DMS114 treated with DMSO at 0.1 percent for 48 hours (cell line): ENCODE measurements at regions not wholly inside any gene's neighbourhood (a gene's known extent, or its start where the extent isn't known, plus 50 kb on each side); places are given as distances from the start of the nearest gene placed in this dataset.
"Not testable (repeated sequence)": the region's sequence is repeated elsewhere in the genome, so short reads cannot be mapped to it uniquely, and the experiment has no call there.

Experiments
- DNase-seq: peaks from one replicate; lab custom pipeline; 2025; ENCODE audit not compliant: unreplicated experiment; lab: John Stamatoyannopoulos, UW

GRCh38 chr5:98258939-98259338, 514.5 kb upstream of the RGMB start:
- no peak for DNase-seq

DNA sequence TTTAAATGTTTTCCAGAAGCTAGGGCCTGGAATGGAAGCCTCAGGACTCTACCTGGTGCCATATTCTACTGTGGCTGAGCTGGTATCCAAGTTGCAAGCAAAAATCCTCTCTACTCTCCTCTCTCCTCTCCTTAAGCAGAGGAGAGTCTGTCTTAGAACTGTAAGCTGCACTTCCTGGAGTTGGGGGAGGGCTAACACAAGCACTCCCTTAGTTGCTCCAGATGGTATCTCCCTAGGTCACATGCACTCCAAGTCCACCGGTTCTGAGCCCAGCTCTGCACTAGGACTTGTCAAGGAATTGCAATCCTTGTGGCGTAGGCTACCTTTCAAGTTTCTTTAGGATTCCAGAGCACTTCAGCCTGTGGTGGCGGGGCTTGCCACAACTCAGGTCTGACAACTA, 513.9 kb upstream of the RGMB start:
- DNase-seq: no peak

DNA sequence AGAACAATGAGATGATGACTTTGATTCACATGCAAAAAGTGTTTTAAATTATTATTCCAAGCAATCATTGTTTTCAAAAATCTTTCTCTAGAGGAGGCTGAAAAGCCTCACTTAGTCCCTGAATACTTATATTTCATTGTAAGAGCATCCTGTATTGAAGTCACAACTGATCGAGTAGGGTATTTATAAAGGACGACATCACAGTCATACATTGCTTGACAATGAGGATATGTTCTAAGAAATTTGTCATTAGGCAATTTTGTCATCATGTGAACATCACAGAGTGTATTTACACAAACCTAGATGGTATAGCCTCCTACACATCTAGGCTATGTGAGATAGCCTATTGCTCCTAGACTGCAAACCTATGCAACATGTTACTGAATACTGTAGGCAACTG, 510.4 kb upstream of the RGMB start:
- no peak for DNase-seq

DNA sequence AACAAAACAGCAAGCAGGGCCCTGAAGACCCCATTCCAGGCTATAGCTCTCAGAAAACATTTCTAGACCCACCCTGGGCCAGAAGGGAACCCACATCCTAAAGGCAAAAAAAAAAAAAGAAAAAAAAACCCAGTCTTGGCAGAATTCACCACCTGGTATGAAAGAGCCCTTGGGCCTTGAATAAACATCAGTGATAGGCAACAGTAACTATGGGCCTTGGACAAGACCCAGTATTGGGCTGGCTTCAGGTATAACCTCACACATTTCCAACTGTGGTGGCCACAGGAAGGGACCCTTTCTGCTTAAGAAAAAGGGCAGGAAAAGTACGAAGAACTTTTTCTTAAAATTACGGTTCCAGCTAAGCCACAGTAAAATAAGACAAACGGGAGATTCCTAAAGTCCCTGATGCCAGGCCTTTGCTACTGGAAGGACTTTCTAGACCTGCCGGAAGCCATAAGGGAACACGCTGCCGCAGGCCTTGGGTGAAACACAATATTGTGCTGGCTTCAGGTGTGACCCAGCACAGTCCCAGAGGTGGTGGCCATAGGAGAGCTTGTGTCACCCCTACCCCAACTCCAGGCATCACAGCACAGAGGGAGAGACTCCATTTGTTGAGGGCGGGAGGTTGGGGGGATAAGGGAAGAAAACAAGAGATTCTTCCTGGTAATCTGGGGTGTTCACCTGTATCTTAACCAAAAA, 505.2 kb upstream of the RGMB start:
- DNase-seq: no peak

- no peak for DNase-seq
Measured at GRCh38 chr5:98275980-98276379, 497.5 kb upstream of the RGMB start.

- no peak for DNase-seq
Measured at GRCh38 chr5:98282521-98282920, 490.9 kb upstream of the RGMB start.

DNA sequence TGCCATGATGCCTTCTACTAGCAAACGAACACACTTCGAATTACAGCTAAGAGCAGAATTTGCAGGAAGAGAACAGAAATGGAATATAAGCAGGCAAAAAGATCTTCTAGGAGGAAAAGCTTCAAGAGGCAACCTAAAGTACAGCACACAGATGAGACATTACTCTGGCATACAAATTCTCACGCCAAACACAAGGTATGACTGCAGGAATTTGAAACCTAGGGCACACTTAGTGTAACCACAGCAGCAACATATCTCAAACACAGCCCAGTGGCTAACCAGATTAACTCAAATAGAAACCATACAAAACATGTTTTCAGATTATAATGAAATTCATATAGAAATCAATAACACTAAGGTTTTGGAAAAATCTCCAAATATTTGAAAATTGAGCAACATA, 481.0 kb upstream of the RGMB start:
- no peak for DNase-seq

GRCh38 chr5:98296426-98296825, 477.0 kb upstream of the RGMB start:
- no peak for DNase-seq

DNA sequence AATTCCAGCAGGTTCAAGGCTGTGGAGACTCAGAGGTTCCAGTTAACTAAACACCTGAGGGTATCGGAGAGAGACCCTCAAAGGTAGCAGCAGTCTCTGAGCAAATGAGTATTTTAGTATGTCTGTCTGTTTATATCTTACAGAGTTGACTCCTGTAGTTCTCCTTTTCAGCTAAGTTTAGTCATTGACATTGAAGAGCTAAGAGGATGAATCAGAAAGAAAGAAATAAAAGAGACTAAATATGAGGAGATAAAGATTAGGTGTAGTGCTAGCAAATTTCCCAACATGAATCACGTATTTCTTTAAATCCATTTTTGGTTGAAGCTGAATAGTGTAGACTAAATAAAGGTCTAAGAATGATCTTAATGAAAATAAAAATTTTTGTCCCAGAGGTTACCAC, 474.0 kb upstream of the RGMB start:
- DNase-seq: no peak

DNA sequence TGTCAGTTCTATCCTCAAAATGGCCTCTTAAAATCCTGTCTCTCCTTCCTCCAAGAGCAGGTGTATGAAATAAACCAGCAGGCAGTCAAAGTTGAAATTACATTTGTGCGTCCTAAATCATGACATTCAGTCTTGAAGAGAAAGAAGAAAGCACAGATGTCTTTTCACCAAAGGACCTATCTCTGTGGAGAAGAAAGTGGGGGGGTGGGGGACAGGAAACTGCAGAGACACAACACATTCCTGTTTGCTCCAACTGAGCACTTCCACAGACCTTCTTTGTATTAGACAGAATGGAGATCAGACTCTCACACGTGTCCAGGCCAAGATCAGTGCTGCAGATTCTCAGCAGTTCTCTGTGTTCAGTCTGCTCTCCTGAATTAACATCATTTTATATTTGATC, 471.9 kb upstream of the RGMB start:
- no peak for DNase-seq

DNA sequence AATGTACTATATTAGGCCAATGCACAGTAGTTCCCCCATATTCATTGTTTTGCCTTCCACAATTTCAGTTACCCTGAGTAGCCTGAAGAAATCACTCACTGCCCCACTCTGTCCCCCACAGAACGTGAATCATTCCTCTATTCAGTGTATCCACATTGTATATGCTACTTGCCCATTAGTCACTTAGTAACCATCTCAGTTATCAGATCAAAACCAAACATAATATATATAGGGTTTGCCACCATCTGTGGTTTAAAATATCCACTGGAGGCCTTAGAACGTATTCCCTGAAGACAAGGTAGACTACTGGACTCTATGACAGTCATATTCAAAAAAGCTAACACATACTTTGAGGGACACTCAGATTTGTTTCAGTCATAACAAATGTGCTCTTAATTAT, 465.7 kb upstream of the RGMB start:
- no peak for DNase-seq

GRCh38 chr5:98308231-98308630, 465.2 kb upstream of the RGMB start:
- DNase-seq: no peak

GRCh38 chr5:98308960-98309359, 464.5 kb upstream of the RGMB start:
- DNase-seq: no peak

GRCh38 chr5:98309785-98310598, 463.5 kb upstream of the RGMB start:
- no peak for DNase-seq

DNA sequence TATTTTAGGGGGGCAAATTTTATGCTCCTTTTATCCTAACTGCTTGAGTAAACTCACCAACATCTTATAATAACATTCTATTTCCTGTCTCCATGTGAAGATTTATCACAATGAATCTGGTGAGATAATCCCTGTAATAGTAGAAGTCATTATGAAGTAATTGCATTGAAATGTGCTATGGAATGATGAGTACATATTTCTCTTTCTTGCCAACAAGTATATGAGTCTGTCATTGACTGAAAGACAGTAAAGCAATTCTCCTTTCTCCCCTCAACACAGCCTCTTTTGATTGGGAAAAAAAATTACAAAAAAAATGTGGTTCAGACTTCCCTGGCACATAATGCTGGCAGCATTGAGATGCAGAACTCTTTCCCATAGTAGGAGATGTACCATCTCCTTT, 459.2 kb upstream of the RGMB start:
- DNase-seq: no peak

GRCh38 chr5:98318386-98318785, 455.1 kb upstream of the RGMB start:
- DNase-seq: no peak

GRCh38 chr5:98319299-98320011, 454.0 kb upstream of the RGMB start:
- DNase-seq: no peak

DNA sequence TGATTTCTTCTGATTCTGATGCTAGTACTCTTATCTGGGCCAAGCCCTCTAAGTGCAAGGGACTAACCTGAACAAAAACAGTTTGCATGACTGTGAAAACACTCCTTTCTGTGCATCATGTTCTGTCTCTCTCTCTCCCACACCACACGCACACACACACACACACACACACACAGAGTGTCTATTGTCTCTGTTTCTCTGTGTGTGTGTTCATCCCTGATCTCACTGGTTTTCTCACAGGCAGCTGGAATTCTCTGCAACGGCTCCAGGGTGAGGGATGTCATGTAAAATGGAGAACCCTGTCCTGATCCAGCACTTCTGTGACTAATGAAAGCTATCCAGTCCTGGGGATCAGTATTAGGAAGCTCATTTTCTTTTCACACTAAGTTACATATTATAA, 453.1 kb upstream of the RGMB start:
- DNase-seq: no peak

GRCh38 chr5:98321361-98321760, 452.1 kb upstream of the RGMB start:
- DNase-seq: no peak

- DNase-seq: not testable (repeated sequence)
Measured at GRCh38 chr5:98325187-98325586, 448.3 kb upstream of the RGMB start.

DNA sequence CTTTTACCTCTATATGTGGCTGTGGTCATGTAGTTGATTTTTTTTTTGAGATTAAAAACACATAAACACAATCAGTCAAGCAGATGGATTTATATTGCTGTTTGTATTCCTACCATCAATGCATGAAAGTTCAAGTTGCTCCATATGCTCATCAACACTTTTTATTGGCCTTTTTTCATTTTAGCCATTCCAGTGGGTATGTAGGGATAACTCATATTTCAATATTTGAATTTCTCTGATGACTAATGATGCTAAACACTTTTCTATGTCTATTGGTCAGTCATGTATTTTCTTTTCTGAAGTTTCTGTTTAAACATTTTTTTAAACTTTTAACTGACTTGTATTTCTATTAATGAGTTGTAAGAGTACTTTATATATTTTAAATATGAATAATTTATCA, 445.4 kb upstream of the RGMB start:
- DNase-seq: no peak

GRCh38 chr5:98330871-98331270, 442.6 kb upstream of the RGMB start:
- no peak for DNase-seq
